Choroid plexus epithelial cell (primary cell): ENCODE measurements at regions not wholly inside any gene's neighbourhood (a gene's known extent, or its start where the extent isn't known, plus 50 kb on each side); places are given as distances from the start of the nearest gene placed in this dataset.
A peak's percentile ranks its signal among the peaks of the same experiment; 100 is the strongest.

Experiments used
- DNase-seq: peaks from one replicate; pipeline ENCODE4 v3.0.0-alpha.2; 2010; ENCODE audit warnings: low read depth
- H3K4me3 ChIP-seq: 2 replicates; pipeline ENCODE4 v1.5.1; 2011; ENCODE audit warnings: low read depth, mild to moderate bottlenecking, control low read depth, low read length, moderate library complexity
- CTCF ChIP-seq: conservative IDR thresholded peaks from 2 replicates; pipeline ENCODE4 v1.5.1; 2011; ENCODE audit warnings: low read depth, mild to moderate bottlenecking, control low read depth, inconsistent platforms, low read length, moderate library complexity

GRCh38 chr9:108392877-108393276, 462.9 kb downstream of the ACTL7B start:
- H3K4me3 ChIP-seq: no peak overlapping the region
- DNase-seq: no peak
- TF ChIP-seq CTCF: no peak

GRCh38 chr9:108389056-108389455, 466.7 kb downstream of the ACTL7B start:
- no peak overlapping the region for H3K4me3 ChIP-seq
- no peak for TF ChIP-seq CTCF
- no peak for DNase-seq

- peak; percentile 23 for DNase-seq
- no peak overlapping the region for H3K4me3 ChIP-seq
- no peak for TF ChIP-seq CTCF
Observed at GRCh38 chr9:108386859-108387384, 468.9 kb downstream of the ACTL7B start.

- H3K4me3 ChIP-seq: no peak overlapping the region
- DNase-seq: no peak
- no peak for TF ChIP-seq CTCF
Observed at GRCh38 chr9:108386032-108386431, 469.8 kb downstream of the ACTL7B start.

GRCh38 chr9:108383796-108384195, 472.0 kb downstream of the ACTL7B start:
- H3K4me3 ChIP-seq: no peak overlapping the region
- no peak for TF ChIP-seq CTCF
- no peak for DNase-seq

- no peak for DNase-seq
- TF ChIP-seq CTCF: no peak
- no peak overlapping the region for H3K4me3 ChIP-seq
Observed at GRCh38 chr9:108382310-108382709, 473.5 kb downstream of the ACTL7B start.

- no peak for DNase-seq
Observed at GRCh38 chr9:108377881-108378280, 477.9 kb downstream of the ACTL7B start.

More at GRCh38 chr9:108377881-108378280, 477.9 kb downstream of the ACTL7B start:
- no peak overlapping the region for H3K4me3 ChIP-seq
- TF ChIP-seq CTCF: no peak
